MM.1S (cell line): ENCODE measurements at regions not wholly inside any gene's neighbourhood (a gene's known extent, or its start where the extent isn't known, plus 50 kb on each side); places are given as distances from the start of the nearest gene placed in this dataset.

Experiments used
- CTCF ChIP-seq: fragments of 300-600 bp; sonication (generic); IDR thresholded peaks from 2 replicates; pipeline ENCODE4 v1.5.1; 2016; ENCODE audit warnings: antibody characterized with exemption, low read length, mixed read lengths
- EZH2 ChIP-seq: fragments of 300-600 bp; sonication (generic); optimal IDR thresholded peaks from 2 replicates; pipeline ENCODE3; 2017; ENCODE audit warnings: low read depth, mild to moderate bottlenecking, antibody characterized with exemption, low read length, mixed read lengths
- EZH2phosphoT487 ChIP-seq: fragments of 300-600 bp; sonication (generic); IDR thresholded peaks from 2 replicates; pipeline ENCODE4 v1.6.1; 2018; ENCODE audit warnings: antibody characterized with exemption, low read length

- TF ChIP-seq EZH2 = no peak
- TF ChIP-seq CTCF = no peak
- no peak for TF ChIP-seq EZH2phosphoT487
Measured at GRCh38 chr9:8143677-8144076, 344.1 kb upstream of the DMAC1 start.
